Stimulated activated CD4-positive, alpha-beta T cell treated with anti-CD3 and anti-CD28 coated beads, Interleukin-12 subunit alpha, Interleukin-12 subunit beta, amount 100 ng/mL, for 48 hours (primary cell): ENCODE measurements at regions not wholly inside any gene's neighbourhood (a gene's known extent, or its start where the extent isn't known, plus 50 kb on each side); places are given as distances from the start of the nearest gene placed in this dataset.

ENCODE experiments used
- DNase-seq, 3 donors: peaks; one replicate each; pipeline ENCODE4 v3.0.0-alpha.2; 2020; ENCODE audit warnings: low read depth in 2 of 3, low spot score in 1 of 3

- no peak for DNase-seq
These were observed 107.1 kb upstream of the POU3F3 start for GRCh38 chr2:104746858-104747257.

- no peak for DNase-seq
These were observed 104.0 kb upstream of the POU3F3 start for GRCh38 chr2:104749856-104750460.

DNA sequence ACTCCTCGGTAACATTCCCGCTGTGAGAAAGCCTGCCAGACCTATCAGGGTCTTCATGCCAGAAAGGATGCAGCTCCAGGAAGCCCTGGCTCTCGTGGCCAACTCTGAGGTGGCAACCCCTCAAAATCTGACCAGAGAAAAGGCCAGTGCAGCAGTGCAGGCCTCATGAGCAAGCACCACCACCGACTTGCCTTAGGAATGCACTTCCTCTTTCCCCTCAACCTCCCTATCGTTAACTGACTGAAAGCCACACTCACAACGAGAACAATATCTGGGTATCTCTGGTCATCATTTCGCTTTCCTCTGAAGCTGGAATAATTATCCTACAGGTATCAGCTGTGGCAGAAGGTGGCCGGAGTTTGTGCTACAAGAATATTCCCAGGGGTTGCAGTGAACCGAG, 101.4 kb upstream of the POU3F3 start:
- no peak for DNase-seq

- DNase-seq, result no peak
These were observed 98.7 kb upstream of the POU3F3 start for GRCh38 chr2:104755026-104755878.

DNA sequence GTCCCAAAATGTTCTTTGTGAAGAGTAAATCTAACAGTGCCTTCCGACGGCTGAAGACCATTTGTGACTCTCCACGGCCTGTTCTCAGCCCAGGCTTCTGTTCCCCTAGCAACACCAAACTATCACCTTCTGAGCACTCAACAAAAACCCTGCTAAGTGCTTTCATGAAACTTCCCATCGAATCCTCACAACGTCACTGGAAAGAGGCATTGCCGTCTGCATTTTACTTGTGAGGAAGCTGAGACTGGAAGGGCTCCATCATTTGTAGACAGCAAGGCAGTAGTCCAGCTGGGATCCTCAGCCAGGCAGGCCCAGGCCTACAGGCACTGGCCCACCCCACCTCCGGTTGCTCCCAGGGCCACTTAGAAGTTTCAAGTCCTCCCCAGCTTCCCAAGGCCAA, 97.8 kb upstream of the POU3F3 start:
- no peak for DNase-seq

GRCh38 chr2:104757056-104757455, 96.9 kb upstream of the POU3F3 start:
- no peak for DNase-seq

- no peak for DNase-seq
These were observed 95.7 kb upstream of the POU3F3 start for GRCh38 chr2:104758199-104758620.

GRCh38 chr2:104762031-104762430, 91.9 kb upstream of the POU3F3 start:
- no peak for DNase-seq

DNA sequence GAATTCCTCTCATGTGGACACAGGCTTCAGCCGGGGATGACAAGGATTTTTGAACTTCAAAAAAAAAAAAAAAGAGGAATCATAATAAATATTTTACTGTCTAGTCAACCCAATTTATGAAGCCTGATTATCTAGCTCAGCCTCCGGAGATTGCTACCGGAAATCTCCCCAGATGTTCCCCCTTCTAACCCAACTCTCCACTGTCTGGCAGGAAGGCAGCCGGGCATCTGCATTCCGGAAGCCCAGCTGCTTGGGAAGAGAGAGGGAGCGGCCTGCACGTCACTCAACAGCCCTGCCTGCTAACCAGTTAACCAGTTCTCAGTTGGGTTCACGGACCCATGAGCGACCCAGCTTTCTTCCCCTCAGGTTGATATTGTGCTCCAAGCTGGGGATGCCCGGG, 87.2 kb upstream of the POU3F3 start:
- no peak for DNase-seq

- DNase-seq, result no peak
These were observed 85.2 kb upstream of the POU3F3 start for GRCh38 chr2:104768694-104769093.

DNA sequence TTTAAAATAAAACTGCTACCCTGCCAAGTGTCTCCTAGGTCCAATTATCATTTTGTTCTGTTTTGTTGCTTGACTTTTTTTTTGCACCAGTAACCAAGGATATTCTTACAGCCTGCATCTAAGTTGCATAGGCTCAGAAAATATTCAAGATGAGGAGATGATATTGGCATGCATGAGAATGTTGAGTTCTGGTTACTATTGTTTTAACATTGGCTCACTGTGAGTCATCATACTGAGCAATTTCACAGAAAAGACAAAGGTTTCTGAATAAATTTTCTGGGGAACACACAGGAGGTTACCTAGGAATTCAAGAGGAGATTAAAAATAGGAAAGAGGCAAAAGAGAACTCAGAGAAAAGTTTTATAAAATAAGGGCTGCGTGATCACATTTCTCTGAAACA, 84.8 kb upstream of the POU3F3 start:
- no peak for DNase-seq

DNA sequence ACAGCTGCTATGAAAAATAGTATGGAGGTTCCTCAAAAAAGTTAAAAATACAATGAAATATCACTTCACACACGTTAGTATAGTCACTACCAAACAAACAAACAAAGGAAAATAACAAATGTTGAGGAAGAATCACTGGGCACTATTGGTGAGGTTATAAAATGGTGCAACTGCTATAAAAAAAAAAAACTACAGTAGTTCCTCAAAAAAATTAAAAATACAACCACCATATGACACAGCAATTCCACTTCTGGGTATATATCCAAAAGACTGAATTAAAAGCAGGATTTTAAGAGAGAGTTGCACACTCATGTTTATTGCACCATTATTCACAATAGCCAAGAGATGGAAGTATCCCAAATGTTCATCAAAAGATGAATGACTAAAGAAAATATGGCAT, 80.9 kb upstream of the POU3F3 start:
- DNase-seq, result no peak

GRCh38 chr2:104774631-104775030, 79.3 kb upstream of the POU3F3 start:
- DNase-seq, result no peak

- DNase-seq, result no peak
These were observed 76.2 kb upstream of the POU3F3 start for GRCh38 chr2:104777721-104778120.

- DNase-seq, result no peak
These were observed 72.8 kb upstream of the POU3F3 start for GRCh38 chr2:104781151-104781550.

DNA sequence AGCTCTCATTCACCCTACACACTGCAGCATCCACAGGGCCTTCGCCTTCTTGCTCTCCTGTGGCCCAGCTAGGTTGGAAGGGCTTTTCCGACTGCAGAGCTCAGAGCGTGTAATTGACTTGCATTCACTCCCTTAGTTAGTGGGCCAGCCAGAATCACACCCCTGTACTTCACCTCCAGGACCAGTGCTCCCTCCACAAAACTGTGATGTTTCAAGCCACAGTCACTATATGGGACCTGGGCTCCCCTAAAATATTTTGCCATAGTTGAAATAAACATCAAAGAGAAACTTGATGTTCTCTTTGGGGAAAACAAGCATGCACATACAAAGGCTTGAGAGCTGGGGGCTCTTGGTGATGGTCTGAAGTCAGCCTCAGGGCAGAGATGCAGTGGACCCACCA, 69.7 kb upstream of the POU3F3 start:
- no peak for DNase-seq

DNA sequence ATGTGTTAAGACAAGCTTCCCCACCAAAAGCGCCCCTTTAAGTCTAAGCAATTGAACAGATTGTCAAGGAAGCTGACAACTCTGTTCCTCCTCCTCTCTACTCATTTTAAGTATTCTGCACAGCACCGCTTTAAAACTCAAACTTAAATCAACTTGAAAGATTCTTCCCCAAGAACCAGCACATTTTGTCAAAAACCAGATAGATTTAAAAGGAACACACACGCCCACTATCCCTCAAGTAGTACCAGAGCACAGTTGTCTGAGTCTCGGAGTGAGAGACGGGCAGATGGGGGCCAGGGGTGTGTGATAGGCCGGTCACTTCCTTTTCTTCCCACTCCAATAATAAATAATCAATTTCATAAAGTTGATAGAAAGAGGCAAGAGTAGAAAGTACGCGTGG, 67.7 kb upstream of the POU3F3 start:
- DNase-seq, result no peak

DNA sequence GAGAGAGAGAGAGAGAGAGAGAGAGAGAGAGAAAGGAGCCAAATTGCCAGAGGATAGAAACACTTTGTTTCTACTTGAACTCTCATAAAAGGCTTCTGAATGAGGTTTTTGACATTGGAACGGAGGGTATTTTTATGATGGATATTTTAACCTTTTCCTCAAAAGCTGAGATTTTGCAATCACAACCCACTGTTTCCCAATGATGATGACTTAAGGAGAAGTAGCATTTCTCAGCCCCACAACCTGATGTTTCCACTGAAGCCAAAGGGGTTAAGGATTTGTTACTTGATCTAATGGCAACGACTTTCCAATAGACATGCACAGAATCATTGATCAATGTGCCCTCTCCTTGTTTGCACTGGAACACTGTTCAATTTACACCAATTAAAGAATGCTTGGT, 67.1 kb upstream of the POU3F3 start:
- no peak for DNase-seq

DNA sequence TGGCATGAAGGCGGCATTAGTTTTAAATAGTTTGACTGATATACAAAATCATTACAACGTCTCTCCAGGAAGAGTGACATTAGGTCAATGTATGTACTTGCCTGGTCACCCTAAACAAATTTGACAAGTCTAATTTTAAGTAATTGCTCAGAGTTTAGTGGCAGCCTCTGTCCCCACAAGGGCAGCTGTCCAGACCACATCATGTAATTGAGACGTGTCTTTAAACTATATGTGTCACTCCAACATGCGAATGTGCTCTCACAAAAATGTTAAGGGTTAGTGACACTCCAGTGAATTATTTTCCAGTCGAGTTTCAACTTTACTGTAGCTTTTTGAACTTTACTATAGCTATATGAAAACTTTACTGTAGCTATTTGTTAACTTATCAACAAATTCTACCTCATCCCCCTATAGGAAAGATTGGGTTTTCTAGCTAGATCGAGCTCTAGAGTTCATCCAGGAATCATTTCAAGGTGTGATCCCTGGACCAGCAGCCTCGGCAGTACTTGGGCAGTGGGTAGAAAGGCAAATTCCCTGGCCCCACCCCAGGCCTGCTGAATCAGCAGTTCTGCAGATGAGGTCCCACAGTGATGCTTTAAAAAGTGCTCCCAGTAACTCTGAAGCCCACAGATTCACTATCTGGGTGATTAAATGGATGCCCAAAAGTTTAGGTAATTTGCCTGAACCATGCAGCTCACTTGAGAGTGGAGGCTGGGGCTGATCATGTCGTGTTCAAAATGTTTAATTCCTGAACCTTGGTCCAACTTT, 66.4 kb upstream of the POU3F3 start:
- no peak for DNase-seq

DNA sequence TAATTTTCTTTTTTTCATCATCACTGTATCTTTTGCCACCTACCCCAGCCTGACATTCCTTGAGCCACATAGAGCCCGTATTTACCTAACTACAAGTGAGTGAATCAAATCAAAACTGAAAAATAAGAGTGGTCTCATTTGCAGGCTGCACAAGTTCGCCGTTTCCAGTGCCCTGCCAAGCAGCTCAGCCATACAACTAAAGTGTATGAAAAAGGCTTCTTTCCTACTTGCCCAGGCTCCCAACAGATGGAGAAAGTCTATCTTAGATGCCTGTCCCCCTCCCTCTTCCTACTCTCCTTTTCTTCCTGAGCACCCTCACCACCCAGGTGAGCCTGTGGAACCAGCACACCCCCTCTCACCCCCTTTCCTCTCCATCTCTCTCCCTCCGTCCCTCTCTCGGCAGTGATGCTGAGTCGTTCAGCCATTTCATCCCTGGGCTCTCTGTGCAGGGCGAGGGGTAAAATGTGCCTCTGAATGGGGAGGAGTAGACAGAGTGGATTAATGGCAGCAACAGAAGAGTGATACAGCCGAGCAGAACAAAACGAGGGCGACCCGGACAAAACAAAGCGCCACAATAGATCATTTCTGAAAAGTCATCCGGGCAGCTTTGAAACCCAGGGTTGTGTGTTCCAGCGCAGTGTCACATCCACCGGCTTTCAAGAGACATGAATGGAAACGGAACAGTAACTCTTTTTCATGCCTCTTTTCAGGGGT, 65.0 kb upstream of the POU3F3 start:
- DNase-seq, result no peak

DNA sequence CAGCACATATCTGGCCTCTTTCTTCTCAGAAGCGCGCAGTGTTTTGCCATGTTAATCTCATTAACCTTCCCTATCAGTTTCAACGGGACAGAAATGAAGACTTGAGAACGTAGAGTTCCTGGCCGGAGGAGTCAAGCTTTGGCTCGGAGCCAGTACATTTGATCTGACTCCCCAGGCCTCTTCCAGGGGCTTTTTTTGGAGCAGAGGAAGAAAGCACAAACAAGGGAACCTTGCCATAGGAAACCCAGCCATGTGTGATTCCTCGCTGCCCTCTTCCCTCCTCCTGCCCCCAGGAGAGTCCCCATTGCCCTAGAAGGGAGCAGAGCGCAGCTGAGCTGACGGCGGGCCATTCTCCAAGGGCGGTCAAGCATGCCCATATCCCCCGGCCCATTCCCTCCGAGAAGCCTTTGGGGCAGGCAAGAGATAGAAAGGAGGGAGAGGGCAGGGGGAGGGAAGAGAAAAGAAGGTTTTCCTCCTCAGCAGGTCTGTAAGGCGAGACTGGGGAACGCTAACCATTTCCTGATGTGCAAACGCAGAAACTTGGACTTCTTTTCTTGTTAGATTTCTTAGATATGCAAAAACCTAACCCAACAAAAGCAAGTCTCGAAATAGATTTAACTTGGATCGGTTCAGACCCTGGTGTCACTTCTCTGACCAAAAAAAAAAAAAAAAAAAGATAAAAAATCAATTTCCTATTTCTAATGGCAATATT, 63.7 kb upstream of the POU3F3 start:
- no peak for DNase-seq
